SJSA1 (cell line): ENCODE measurements at regions not wholly inside any gene's neighbourhood (a gene's known extent, or its start where the extent isn't known, plus 50 kb on each side); places are given as distances from the start of the nearest gene placed in this dataset.
"Not testable (repeated sequence)": the region's sequence is repeated elsewhere in the genome, so short reads cannot be mapped to it uniquely, and the experiment has no call there.

Experiments used
- DNase-seq, 2 experiments: peaks; one replicate each; pipeline ENCODE4 v3.0.0-alpha.2; 2015 to 2020; ENCODE audit warnings: low spot score in 2 of 2, low read depth in 1 of 2
- H3K27ac ChIP-seq: fragments of 250-450 bp; sonication (Bioruptor Pico); 2 replicates; pipeline ENCODE4 v1.5.1; 2020; ENCODE audit warnings: mild to moderate bottlenecking, moderate library complexity
- H3K27me3 ChIP-seq: fragments of 250-450 bp; sonication (Bioruptor Pico); replicated peaks from 2 replicates; pipeline ENCODE4 v1.5.1; 2020; ENCODE audit warnings: mild to moderate bottlenecking, moderate library complexity
- H3K36me3 ChIP-seq: fragments of 250-450 bp; sonication (Bioruptor Pico); 2 replicates; pipeline ENCODE4 v1.5.1; 2020; ENCODE audit warnings: mild to moderate bottlenecking
- H3K4me1 ChIP-seq: fragments of 250-450 bp; sonication (Bioruptor Pico); replicated peaks from 2 replicates; pipeline ENCODE4 v1.6.1; 2021; ENCODE audit warnings: mild to moderate bottlenecking
- H3K4me3 ChIP-seq: fragments of 250-450 bp; sonication (Bioruptor Pico); 2 replicates; pipeline ENCODE4 v1.5.1; 2020; ENCODE audit warnings: mild to moderate bottlenecking
- H3K9me3 ChIP-seq: fragments of 250-450 bp; sonication (Bioruptor Pico); replicated peaks from 2 replicates; pipeline ENCODE4 v1.5.1; 2020; ENCODE audit warnings: mild to moderate bottlenecking

DNA sequence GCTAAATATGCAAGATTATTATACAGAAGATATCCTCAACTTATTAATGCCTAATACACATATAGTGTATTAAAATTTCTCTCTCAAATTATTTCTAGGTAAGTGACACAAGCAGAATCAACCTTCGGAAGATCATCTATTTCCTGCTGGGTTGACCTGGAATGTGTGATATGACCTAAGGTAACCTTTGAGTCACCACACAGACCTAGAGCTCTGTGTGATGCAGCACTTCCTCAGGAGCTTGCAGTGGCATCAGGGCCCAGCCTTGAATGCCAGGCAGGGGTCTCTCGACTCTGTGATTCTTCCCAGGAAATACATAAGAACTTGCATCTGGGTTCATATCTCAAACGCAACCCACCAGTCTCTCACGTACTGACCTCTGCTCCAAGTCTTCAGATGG is 385.3 kb downstream of the RPIA start:
- not testable (repeated sequence) for DNase-seq, H3K27me3 ChIP-seq, H3K9me3 ChIP-seq, H3K27ac ChIP-seq, H3K36me3 ChIP-seq, H3K4me1 ChIP-seq, H3K4me3 ChIP-seq

- H3K27ac ChIP-seq, DNase-seq, H3K36me3 ChIP-seq, H3K4me3 ChIP-seq, H3K9me3 ChIP-seq, H3K4me1 ChIP-seq, H3K27me3 ChIP-seq: not testable (repeated sequence)
Measured at GRCh38 chr2:89092911-89093310, 401.4 kb downstream of the RPIA start.

- not testable (repeated sequence) for H3K27ac ChIP-seq, DNase-seq
Measured at GRCh38 chr2:89095060-89095459, 403.6 kb downstream of the RPIA start.

DNA sequence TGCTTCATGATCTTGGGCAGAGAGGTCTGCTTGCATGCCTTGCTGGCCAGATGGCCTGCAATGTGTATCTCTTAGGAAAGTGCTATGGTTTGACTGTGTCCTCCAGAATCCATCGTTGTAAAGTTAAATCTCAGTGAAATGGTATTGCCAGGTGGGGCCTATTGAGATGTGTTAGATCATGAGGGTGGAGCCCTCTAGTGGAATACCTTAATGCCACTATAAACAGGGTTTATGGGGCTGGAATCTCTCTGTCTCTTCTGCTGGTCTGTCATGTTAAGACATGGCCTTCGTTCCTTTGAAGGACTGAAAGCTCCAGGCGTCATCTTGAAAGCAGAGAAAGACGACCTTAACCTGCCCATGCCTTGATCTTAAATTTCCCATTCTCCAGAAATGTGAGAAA is 411.1 kb downstream of the RPIA start:
- not testable (repeated sequence) for DNase-seq, H3K27me3 ChIP-seq, H3K9me3 ChIP-seq, H3K27ac ChIP-seq, H3K4me1 ChIP-seq, H3K36me3 ChIP-seq, H3K4me3 ChIP-seq

More at GRCh38 chr2:89095060-89095459, 403.6 kb downstream of the RPIA start:
- not testable (repeated sequence) for H3K4me3 ChIP-seq, H3K4me1 ChIP-seq, H3K27me3 ChIP-seq, H3K9me3 ChIP-seq, H3K36me3 ChIP-seq

DNA sequence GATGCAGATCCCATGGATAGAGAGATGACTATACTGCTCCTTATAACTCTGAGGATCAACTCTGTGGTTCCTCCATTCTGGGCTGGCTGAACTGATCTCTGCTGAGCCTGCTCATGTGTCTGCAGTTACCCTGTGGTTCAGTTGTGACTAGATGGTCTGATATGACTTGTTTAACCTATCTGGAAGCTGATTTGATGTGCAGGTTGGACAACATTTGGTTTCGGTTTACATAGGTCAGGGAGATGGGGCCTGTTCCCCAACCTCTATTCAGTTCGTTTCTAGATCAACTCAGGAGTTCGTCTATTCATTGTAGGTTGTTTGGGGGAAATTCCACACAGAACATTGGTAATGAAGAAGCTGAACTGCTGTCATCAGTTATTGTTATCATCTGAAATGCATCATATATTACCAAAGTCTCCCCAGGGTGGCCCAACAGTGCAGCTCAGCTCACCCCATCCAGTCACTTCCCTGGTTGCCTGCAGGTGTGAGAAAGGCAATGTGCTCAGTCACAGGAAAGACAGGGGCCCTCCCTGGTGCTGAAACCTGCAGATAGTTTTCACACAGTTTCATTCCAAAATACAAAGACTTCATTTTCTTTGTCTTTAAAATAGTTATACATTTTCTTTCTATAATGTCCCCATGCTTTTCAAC is 415.0 kb downstream of the RPIA start:
- H3K27ac ChIP-seq, H3K9me3 ChIP-seq, H3K36me3 ChIP-seq, H3K4me3 ChIP-seq, DNase-seq, H3K4me1 ChIP-seq, H3K27me3 ChIP-seq: not testable (repeated sequence)

DNA sequence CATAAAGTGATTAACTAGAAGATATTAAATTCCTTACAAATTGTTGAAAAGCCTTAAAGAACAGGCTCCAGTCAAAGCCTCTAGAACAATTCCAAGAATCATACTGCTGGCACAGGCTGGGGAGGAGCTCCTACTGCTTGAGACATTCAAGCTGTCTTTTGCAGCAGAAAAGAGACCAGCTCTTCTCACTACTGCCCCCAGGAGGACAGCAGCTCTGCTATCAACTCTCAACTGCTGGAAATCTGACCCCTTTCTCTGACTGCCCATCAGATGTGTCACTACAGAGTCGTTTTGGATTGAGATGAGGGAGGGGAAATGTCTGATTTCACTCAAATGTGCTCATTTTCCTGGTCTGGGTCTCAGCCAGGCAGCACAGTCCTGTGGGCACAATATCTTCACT is 421.0 kb downstream of the RPIA start:
- H3K36me3 ChIP-seq = not testable (repeated sequence)

DNA sequence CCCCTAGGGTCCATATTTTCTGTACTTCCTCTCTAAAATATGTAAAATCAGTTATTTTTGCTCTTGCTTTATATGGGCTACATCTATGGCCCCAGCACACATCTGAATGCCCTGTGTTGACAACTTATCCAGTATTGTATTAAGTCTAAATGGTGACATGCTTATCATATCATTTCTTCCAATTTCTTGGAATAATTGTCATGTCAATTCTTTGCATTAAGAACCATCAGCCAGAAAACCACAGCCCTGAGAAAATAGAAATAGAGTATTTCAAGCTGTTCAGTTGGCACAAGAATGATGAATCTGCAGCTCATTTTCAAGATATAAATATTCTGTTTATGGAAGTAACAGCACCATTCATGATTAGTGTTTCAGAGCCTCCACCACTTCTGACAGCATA is 421.8 kb downstream of the RPIA start:
- H3K36me3 ChIP-seq, DNase-seq, H3K27me3 ChIP-seq, H3K4me1 ChIP-seq, H3K27ac ChIP-seq, H3K9me3 ChIP-seq, H3K4me3 ChIP-seq: not testable (repeated sequence)

More for the DNA sequence above, 421.0 kb downstream of the RPIA start:
- not testable (repeated sequence) for H3K9me3 ChIP-seq, H3K4me1 ChIP-seq, H3K27me3 ChIP-seq, H3K27ac ChIP-seq, DNase-seq, H3K4me3 ChIP-seq

- not testable (repeated sequence) for H3K27ac ChIP-seq, H3K9me3 ChIP-seq, H3K36me3 ChIP-seq, H3K27me3 ChIP-seq, H3K4me1 ChIP-seq, H3K4me3 ChIP-seq, DNase-seq
Measured at GRCh38 chr2:89129440-89129839, 438.0 kb downstream of the RPIA start.

- H3K36me3 ChIP-seq, H3K4me1 ChIP-seq, H3K9me3 ChIP-seq, DNase-seq, H3K4me3 ChIP-seq, H3K27me3 ChIP-seq, H3K27ac ChIP-seq: not testable (repeated sequence)
Measured at GRCh38 chr2:89130665-89131308, 439.3 kb downstream of the RPIA start.

DNA sequence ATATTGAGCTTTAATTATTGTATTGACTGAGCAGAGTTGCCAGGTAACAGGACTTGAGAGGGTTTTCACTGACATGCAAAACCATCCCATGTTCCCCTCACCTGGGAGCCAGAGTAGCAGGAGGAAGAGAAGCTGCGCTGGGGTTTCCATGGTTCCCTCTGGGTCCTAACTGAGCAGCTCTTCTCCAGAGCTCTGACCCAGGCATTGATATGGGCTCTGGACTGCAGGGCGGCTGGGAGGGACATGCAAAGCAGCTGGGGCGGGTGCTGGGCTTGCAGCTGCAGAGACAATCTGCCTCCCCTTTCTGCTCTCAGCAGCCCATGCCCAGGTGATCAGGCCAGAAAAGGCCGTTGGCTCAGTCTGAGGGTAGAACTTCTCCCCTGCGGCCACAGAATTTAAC is 451.5 kb downstream of the RPIA start:
- H3K9me3 ChIP-seq, H3K4me1 ChIP-seq, H3K27ac ChIP-seq, H3K36me3 ChIP-seq, H3K4me3 ChIP-seq, DNase-seq, H3K27me3 ChIP-seq: not testable (repeated sequence)

- not testable (repeated sequence) for H3K27me3 ChIP-seq, DNase-seq, H3K4me3 ChIP-seq, H3K27ac ChIP-seq, H3K36me3 ChIP-seq, H3K4me1 ChIP-seq, H3K9me3 ChIP-seq
Measured at GRCh38 chr2:89145342-89145741, 453.9 kb downstream of the RPIA start.

DNA sequence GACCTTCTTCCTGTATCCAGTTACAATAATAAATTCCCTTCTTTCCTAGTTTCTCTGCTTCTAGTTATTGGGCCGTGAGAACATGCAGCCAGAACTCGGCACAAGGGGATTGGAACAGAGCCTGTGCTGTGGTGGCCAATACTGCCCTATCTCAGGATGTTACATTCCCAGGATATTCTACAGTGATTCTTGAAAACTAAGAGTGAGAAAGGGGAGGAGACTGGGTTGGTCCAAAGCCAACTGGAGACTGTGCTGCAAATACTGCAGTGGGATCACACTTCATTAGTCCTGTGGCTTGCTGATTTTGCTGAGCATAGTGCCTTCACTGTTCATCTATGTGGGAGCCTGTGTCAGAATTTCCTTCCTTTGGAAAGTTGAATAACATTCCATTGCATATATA is 456.8 kb downstream of the RPIA start:
- H3K27me3 ChIP-seq, H3K9me3 ChIP-seq, H3K36me3 ChIP-seq, DNase-seq, H3K4me1 ChIP-seq, H3K4me3 ChIP-seq, H3K27ac ChIP-seq: not testable (repeated sequence)

GRCh38 chr2:89151699-89152098 is 460.2 kb downstream of the RPIA start:
- not testable (repeated sequence) for H3K4me1 ChIP-seq, H3K4me3 ChIP-seq, H3K27ac ChIP-seq, H3K9me3 ChIP-seq, DNase-seq, H3K27me3 ChIP-seq, H3K36me3 ChIP-seq

GRCh38 chr2:89152501-89152900 is 461.0 kb downstream of the RPIA start:
- H3K27ac ChIP-seq, H3K27me3 ChIP-seq, H3K4me1 ChIP-seq, DNase-seq, H3K9me3 ChIP-seq, H3K4me3 ChIP-seq, H3K36me3 ChIP-seq: not testable (repeated sequence)

- H3K4me1 ChIP-seq, DNase-seq, H3K36me3 ChIP-seq, H3K9me3 ChIP-seq, H3K4me3 ChIP-seq, H3K27ac ChIP-seq, H3K27me3 ChIP-seq: not testable (repeated sequence)
Measured at GRCh38 chr2:89153210-89153609, 461.7 kb downstream of the RPIA start.
